Heart left ventricle (tissue), 13 donors: ENCODE measurements at regions not wholly inside any gene's neighbourhood (a gene's known extent, or its start where the extent isn't known, plus 50 kb on each side); places are given as distances from the start of the nearest gene placed in this dataset.

Source experiments
- POLR2A ChIP-seq, 2 donors: fragments of 450-650 bp; IDR thresholded peaks; one replicate each; pipeline ENCODE4 v1.6.1; 2017; ENCODE audit warnings: antibody characterized with exemption in 2 of 2, mild to moderate bottlenecking in 2 of 2, moderate library complexity in 2 of 2
- TF ChIP-seq, protein P1 (sequence below), 12 donors: fragments of 200-600 bp; sonication (generic) in 4 of 12; IDR thresholded peaks; one replicate each; pipeline versions ENCODE4 v1.5.0 to v1.8.0; 2018 to 2022; ENCODE audit warnings: antibody characterized with exemption in 12 of 12, mild to moderate bottlenecking in 5 of 12
- donor health status: ischemic (EF 13 %, LVEDD 7.1; RV severe dilation, severe dysfunction).
- donor health status: DM: no; HTN: yes; CAD: no.
- donor health status: DM: no; HTN: no; CAD: no.
- donor health status: ischemic (EF 25% LVEDD 6.9; RV normal size, moderate dysfunction).
- donor health status: ischemic (EF 25% LVEDD 5.7; RV mildly dilated, moderate dysfunction).
- donor health status: ischemic (EF 35%, LVEDD 5.7; RV mildly dilated, moderate dysfunction).
- donor health status: nonischemic (EF 11% LVEDD 7.7; RV severe dilation, severe dysfunction).
- donor health status: DM: yes; HTN: yes; CAD: no.
- donor health status: PGD.
- donor health status: ischemic (EF 29% LVEDD 5.4; RV normal size, mild dysfunction).
- donor health status: nonischemic (EF 23%, LVEDD 6.1; RV moderate dilation, normal function).

DNA sequence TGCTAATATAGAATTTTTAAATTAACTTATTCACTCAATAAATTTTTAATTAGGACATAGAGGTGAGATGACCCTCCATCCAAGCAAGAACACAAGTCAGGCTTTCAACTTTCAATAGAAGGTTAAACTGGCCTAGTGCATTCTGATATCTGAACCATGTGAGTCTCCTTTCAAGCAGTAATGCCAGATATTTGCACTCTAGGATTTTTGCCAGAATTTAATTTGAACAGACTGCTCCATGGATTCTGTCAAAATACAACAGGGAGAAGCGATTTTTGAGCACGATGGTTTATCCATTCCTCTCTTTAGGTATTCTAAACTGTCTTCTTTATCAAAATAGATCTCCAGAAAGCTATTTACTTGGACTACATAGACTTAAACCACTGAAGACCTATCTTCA is 72.0 kb upstream of the DCLK2 start:
- TF ChIP-seq, protein P1, sequence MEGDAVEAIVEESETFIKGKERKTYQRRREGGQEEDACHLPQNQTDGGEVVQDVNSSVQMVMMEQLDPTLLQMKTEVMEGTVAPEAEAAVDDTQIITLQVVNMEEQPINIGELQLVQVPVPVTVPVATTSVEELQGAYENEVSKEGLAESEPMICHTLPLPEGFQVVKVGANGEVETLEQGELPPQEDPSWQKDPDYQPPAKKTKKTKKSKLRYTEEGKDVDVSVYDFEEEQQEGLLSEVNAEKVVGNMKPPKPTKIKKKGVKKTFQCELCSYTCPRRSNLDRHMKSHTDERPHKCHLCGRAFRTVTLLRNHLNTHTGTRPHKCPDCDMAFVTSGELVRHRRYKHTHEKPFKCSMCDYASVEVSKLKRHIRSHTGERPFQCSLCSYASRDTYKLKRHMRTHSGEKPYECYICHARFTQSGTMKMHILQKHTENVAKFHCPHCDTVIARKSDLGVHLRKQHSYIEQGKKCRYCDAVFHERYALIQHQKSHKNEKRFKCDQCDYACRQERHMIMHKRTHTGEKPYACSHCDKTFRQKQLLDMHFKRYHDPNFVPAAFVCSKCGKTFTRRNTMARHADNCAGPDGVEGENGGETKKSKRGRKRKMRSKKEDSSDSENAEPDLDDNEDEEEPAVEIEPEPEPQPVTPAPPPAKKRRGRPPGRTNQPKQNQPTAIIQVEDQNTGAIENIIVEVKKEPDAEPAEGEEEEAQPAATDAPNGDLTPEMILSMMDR (IDR thresholded peaks at IDR 0.05) = no peak
- TF ChIP-seq POLR2A (IDR thresholded peaks at IDR 0.05) = no peak
